Epithelial cell of esophagus (primary cell): ENCODE measurements at regions not wholly inside any gene's neighbourhood (a gene's known extent, or its start where the extent isn't known, plus 50 kb on each side); places are given as distances from the start of the nearest gene placed in this dataset.

Experiments
- DNase-seq: peaks from one replicate; pipeline ENCODE4 v3.0.0; 2010; ENCODE audit warnings: low read depth
- H3K4me3 ChIP-seq: 2 replicates; pipeline ENCODE4 v1.5.1; 2011; ENCODE audit warnings: mild to moderate bottlenecking, low read length, control low read depth
- TF ChIP-seq, protein P1 (sequence below): IDR thresholded peaks from 2 replicates; pipeline ENCODE4 v1.5.1; 2011; ENCODE audit warnings: low read depth, mild to moderate bottlenecking, low read length, control low read depth, inconsistent platforms; ENCODE audit not compliant: insufficient read depth; ENCODE audit errors: missing control alignments

DNA sequence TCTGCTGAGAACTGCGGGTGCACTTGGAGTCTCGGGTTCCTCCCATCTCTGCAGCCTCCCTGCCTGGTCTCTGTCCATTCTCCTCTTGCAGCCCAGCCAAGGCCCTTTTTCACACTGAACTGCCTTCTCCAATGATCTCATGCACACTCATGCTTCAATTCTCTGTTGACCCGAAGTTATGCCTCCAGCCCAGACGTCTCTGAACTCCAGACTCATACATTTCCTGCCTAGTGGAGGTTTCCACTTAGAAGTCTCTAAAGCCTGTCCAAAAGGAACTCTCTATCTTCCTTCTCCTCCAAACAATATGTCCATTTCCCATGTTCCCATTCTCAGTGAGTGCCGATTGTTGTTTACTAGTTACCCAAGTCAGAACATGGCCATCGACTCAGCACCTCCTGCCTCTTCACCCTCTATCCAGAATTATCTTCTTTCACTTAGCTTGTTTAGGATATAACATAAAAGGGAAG lies 155.2 kb downstream of the IRS1 start:
- peak; percentile 27 for DNase-seq
- H3K4me3 ChIP-seq = no peak overlapping the region
- TF ChIP-seq, protein P1, sequence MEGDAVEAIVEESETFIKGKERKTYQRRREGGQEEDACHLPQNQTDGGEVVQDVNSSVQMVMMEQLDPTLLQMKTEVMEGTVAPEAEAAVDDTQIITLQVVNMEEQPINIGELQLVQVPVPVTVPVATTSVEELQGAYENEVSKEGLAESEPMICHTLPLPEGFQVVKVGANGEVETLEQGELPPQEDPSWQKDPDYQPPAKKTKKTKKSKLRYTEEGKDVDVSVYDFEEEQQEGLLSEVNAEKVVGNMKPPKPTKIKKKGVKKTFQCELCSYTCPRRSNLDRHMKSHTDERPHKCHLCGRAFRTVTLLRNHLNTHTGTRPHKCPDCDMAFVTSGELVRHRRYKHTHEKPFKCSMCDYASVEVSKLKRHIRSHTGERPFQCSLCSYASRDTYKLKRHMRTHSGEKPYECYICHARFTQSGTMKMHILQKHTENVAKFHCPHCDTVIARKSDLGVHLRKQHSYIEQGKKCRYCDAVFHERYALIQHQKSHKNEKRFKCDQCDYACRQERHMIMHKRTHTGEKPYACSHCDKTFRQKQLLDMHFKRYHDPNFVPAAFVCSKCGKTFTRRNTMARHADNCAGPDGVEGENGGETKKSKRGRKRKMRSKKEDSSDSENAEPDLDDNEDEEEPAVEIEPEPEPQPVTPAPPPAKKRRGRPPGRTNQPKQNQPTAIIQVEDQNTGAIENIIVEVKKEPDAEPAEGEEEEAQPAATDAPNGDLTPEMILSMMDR = no peak

- H3K4me3 ChIP-seq = no peak overlapping the region
- DNase-seq = no peak
- TF ChIP-seq, protein P1 = no peak
These were observed 155.7 kb downstream of the IRS1 start for GRCh38 chr2:226643946-226644282.

GRCh38 chr2:226643030-226643945 lies 156.3 kb downstream of the IRS1 start:
- TF ChIP-seq, protein P1 = no peak
- DNase-seq = no peak
- H3K4me3 ChIP-seq = no peak overlapping the region

DNA sequence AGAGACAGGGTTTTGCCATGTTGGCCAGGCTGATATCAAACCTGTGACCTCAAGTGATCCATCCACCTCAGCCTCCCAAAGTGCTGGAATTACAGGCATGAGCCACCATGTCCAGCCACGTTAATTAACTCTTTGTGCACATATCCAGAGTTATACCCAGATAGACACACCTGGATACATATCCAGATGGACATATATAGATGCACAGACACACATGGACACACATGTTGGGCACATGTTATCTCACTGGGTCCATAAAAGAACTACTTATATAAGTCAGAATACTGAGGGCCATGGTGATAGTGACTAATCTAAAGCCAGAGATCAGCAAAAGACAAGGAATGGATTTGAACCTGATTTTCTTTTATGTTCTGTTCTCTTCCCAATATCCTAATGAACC lies 158.6 kb downstream of the IRS1 start:
- no peak for DNase-seq
- TF ChIP-seq, protein P1 = no peak
- no peak overlapping the region for H3K4me3 ChIP-seq

GRCh38 chr2:226640501-226640900 lies 159.1 kb downstream of the IRS1 start:
- TF ChIP-seq, protein P1 = no peak
- DNase-seq = no peak
- no peak overlapping the region for H3K4me3 ChIP-seq

- TF ChIP-seq, protein P1 = no peak
These were observed 160.1 kb downstream of the IRS1 start for GRCh38 chr2:226639550-226639949.

DNA sequence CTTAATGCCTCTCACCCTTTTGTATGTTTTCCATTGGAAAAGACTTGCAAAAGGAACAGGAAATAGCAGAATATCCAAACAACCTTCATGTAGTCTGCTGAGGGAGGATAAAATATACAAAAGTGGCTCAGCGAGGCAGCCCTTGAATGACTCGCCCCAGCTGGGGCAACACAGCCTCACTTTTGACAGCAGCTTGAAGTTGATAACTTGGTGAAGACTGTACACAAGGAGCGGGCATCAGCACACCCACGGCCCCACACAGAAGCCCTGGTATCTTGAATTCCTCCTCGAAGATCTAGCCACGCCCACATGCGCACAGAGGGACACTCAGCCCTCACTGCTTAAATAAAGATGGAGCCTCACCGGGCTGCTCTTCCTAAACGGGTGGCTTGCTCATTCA lies 161.0 kb downstream of the IRS1 start:
- DNase-seq = peak; percentile 17
- TF ChIP-seq, protein P1 = no peak
- no peak overlapping the region for H3K4me3 ChIP-seq

More at GRCh38 chr2:226639550-226639949, 160.1 kb downstream of the IRS1 start:
- no peak overlapping the region for H3K4me3 ChIP-seq
- no peak for DNase-seq
